K562 (cell line): ENCODE measurements at regions not wholly inside any gene's neighbourhood (a gene's known extent, or its start where the extent isn't known, plus 50 kb on each side); places are given as distances from the start of the nearest gene placed in this dataset.

ENCODE experiments used
- BACH1 ChIP-seq: fragments of 200-800 bp; sonication (Bioruptor generic); IDR thresholded peaks from 2 replicates; pipeline ENCODE4 v1.6.1; 2016; ENCODE audit warnings: missing genetic modification characterization, missing compliant biosample characterization
- CBX8 ChIP-seq: fragments of 200-600 bp; sonication (generic); IDR thresholded peaks from 2 replicates; pipeline ENCODE4 v1.6.1; 2012; ENCODE audit warnings: borderline replicate concordance, mixed run types, low read depth, mild to moderate bottlenecking, moderate library complexity, mixed read lengths, low read length, control low read depth, inconsistent platforms; ENCODE audit not compliant: poor library complexity, severe bottlenecking; ENCODE audit errors: extremely low read depth
- ETV5 ChIP-seq: sonication (generic); formaldehyde crosslinking; IDR thresholded peaks from 2 replicates; pipeline ENCODE4 v1.4.0; 2020; ENCODE audit warnings: low read depth, mild to moderate bottlenecking, missing genetic modification reagents
- EZH2 ChIP-seq: IDR thresholded peaks from 2 replicates; pipeline ENCODE4 v1.6.1; 2012; ENCODE audit warnings: low read depth, mild to moderate bottlenecking, inconsistent platforms, low read length, borderline replicate concordance
- MYNN ChIP-seq, 2 experiments: sonication (generic); formaldehyde crosslinking in 1 of 2; IDR thresholded peaks; 2 replicates each; pipeline versions ENCODE4 v1.5.0 to v1.6.1; 2016 to 2020; ENCODE audit warnings: antibody characterized with exemption in 1 of 2, missing genetic modification reagents in 1 of 2
- POLR2AphosphoS5 ChIP-seq: IDR thresholded peaks from 2 replicates; pipeline ENCODE4 v1.6.1; 2011; ENCODE audit warnings: mild to moderate bottlenecking, low read depth, low read length, moderate library complexity; ENCODE audit not compliant: control insufficient read depth, insufficient read depth
- RBM39 ChIP-seq: fragments of 200-400 bp; formaldehyde crosslinking; optimal IDR thresholded peaks from 2 replicates; pipeline ENCODE3; 2018; ENCODE audit warnings: low read depth, low read length
- SUPT5H ChIP-seq: fragments of 450-650 bp; IDR thresholded peaks from 2 replicates; pipeline ENCODE4 v1.6.1; 2016
- ZC3H8 ChIP-seq: fragments of 450-650 bp; IDR thresholded peaks from 2 replicates; pipeline ENCODE4 v1.6.1; 2017
- TF ChIP-seq, protein P1 (sequence below): fragments of 450-650 bp; formaldehyde crosslinking; IDR thresholded peaks from 2 replicates; pipeline ENCODE4 v1.4.0; 2022; ENCODE audit warnings: missing genetic modification characterization
- TF ChIP-seq, protein P2 (sequence below): sonication (generic); formaldehyde crosslinking; IDR thresholded peaks from 2 replicates; pipeline ENCODE4 v1.8.1; 2023; ENCODE audit warnings: missing genetic modification reagents, mild to moderate bottlenecking, borderline replicate concordance
- TF ChIP-seq, protein P3 (sequence below), 3 experiments: IDR thresholded peaks in 2 of 3; conservative IDR thresholded peaks in 1 of 3; 2 replicates each; pipeline ENCODE4 v1.5.1; 2011 to 2012; ENCODE audit warnings: low read length in 3 of 3, mild to moderate bottlenecking in 3 of 3, control low read depth in 2 of 3, improper control_type of control experiment in 1 of 3, inconsistent platforms in 1 of 3, low read depth in 1 of 3, mixed read lengths in 1 of 3, moderate library complexity in 1 of 3; ENCODE audit not compliant: insufficient read depth in 2 of 3
- TF ChIP-seq, protein P4 (sequence below): sonication (generic); formaldehyde crosslinking; IDR thresholded peaks from 2 replicates; pipeline ENCODE4 v1.8.1; 2023; ENCODE audit warnings: mild to moderate bottlenecking, missing genetic modification reagents

DNA sequence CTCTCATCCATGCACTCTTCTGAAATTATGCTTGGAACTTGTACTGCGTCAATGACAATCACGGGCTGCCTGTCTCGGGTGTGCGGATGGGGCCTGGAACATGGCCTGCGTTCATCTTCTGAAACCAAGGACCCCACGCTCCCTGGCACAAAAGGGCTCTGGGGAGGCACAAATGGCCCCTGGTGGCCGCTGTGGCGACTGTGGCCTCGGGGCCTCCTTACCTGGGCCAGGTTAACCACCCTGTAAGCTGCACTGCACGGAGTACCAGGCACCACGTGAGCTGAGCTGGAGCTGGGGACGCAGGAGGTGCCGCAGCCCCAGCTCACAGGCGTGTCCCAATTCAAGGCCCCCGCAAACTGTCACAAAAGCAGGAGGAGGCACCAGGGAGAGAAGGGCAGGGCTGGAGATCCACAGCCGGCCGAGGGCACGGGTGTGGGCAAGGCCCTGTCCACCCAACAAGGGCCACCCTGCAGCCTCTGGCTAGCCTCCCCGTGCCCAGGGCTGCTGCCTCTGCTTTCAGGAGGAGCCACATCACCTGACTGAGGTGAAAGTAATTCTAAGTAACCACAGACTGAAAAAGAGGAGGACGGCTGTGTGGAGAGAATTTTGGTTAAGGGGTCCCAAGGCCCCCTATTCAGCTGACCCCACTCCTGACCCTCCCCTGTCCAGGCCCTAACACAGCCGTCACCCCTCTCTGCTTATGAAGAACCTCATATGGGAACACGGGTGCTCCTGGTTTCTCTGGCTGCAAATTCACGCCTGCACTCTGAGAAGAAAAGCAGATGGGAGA is 61.1 kb upstream of the GALNT9 start:
- TF ChIP-seq, protein P1, sequence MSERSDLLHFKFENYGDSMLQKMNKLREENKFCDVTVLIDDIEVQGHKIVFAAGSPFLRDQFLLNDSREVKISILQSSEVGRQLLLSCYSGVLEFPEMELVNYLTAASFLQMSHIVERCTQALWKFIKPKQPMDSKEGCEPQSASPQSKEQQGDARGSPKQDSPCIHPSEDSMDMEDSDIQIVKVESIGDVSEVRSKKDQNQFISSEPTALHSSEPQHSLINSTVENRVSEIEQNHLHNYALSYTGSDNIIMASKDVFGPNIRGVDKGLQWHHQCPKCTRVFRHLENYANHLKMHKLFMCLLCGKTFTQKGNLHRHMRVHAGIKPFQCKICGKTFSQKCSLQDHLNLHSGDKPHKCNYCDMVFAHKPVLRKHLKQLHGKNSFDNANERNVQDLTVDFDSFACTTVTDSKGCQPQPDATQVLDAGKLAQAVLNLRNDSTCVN (CRISPR knock-in tag) = no peak
- TF ChIP-seq, protein P2, sequence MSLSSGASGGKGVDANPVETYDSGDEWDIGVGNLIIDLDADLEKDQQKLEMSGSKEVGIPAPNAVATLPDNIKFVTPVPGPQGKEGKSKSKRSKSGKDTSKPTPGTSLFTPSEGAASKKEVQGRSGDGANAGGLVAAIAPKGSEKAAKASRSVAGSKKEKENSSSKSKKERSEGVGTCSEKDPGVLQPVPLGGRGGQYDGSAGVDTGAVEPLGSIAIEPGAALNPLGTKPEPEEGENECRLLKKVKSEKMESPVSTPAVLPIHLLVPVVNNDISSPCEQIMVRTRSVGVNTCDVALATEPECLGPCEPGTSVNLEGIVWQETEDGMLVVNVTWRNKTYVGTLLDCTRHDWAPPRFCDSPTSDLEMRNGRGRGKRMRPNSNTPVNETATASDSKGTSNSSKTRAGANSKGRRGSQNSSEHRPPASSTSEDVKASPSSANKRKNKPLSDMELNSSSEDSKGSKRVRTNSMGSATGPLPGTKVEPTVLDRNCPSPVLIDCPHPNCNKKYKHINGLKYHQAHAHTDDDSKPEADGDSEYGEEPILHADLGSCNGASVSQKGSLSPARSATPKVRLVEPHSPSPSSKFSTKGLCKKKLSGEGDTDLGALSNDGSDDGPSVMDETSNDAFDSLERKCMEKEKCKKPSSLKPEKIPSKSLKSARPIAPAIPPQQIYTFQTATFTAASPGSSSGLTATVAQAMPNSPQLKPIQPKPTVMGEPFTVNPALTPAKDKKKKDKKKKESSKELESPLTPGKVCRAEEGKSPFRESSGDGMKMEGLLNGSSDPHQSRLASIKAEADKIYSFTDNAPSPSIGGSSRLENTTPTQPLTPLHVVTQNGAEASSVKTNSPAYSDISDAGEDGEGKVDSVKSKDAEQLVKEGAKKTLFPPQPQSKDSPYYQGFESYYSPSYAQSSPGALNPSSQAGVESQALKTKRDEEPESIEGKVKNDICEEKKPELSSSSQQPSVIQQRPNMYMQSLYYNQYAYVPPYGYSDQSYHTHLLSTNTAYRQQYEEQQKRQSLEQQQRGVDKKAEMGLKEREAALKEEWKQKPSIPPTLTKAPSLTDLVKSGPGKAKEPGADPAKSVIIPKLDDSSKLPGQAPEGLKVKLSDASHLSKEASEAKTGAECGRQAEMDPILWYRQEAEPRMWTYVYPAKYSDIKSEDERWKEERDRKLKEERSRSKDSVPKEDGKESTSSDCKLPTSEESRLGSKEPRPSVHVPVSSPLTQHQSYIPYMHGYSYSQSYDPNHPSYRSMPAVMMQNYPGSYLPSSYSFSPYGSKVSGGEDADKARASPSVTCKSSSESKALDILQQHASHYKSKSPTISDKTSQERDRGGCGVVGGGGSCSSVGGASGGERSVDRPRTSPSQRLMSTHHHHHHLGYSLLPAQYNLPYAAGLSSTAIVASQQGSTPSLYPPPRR = no peak
- TF ChIP-seq, protein P3, sequence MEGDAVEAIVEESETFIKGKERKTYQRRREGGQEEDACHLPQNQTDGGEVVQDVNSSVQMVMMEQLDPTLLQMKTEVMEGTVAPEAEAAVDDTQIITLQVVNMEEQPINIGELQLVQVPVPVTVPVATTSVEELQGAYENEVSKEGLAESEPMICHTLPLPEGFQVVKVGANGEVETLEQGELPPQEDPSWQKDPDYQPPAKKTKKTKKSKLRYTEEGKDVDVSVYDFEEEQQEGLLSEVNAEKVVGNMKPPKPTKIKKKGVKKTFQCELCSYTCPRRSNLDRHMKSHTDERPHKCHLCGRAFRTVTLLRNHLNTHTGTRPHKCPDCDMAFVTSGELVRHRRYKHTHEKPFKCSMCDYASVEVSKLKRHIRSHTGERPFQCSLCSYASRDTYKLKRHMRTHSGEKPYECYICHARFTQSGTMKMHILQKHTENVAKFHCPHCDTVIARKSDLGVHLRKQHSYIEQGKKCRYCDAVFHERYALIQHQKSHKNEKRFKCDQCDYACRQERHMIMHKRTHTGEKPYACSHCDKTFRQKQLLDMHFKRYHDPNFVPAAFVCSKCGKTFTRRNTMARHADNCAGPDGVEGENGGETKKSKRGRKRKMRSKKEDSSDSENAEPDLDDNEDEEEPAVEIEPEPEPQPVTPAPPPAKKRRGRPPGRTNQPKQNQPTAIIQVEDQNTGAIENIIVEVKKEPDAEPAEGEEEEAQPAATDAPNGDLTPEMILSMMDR (IDR thresholded peaks at IDR 0.05 in 2 of 3, conservative IDR thresholded peaks at IDR 0.05 in 1 of 3; ENCODE audit: insufficient read depth in 2 of 3, low read depth in 1 of 3, low read length in 3 of 3) = no peak
- TF ChIP-seq, protein P4, sequence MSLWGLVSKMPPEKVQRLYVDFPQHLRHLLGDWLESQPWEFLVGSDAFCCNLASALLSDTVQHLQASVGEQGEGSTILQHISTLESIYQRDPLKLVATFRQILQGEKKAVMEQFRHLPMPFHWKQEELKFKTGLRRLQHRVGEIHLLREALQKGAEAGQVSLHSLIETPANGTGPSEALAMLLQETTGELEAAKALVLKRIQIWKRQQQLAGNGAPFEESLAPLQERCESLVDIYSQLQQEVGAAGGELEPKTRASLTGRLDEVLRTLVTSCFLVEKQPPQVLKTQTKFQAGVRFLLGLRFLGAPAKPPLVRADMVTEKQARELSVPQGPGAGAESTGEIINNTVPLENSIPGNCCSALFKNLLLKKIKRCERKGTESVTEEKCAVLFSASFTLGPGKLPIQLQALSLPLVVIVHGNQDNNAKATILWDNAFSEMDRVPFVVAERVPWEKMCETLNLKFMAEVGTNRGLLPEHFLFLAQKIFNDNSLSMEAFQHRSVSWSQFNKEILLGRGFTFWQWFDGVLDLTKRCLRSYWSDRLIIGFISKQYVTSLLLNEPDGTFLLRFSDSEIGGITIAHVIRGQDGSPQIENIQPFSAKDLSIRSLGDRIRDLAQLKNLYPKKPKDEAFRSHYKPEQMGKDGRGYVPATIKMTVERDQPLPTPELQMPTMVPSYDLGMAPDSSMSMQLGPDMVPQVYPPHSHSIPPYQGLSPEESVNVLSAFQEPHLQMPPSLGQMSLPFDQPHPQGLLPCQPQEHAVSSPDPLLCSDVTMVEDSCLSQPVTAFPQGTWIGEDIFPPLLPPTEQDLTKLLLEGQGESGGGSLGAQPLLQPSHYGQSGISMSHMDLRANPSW = no peak
- no peak for TF ChIP-seq EZH2
- no peak for TF ChIP-seq BACH1
- TF ChIP-seq CBX8 = no peak
- no peak for TF ChIP-seq SUPT5H
- TF ChIP-seq RBM39 = no peak
- TF ChIP-seq MYNN (IDR thresholded peaks at IDR 0.05) = no peak
- no peak for TF ChIP-seq MYNN (CRISPR knock-in tag; IDR thresholded peaks at IDR 0.05)
- TF ChIP-seq POLR2AphosphoS5 = no peak
- no peak for TF ChIP-seq ZC3H8
- TF ChIP-seq ETV5 (CRISPR knock-in tag) = no peak
